Endometrium (tissue), 2 donors: ENCODE measurements at regions not wholly inside any gene's neighbourhood (a gene's known extent, or its start where the extent isn't known, plus 50 kb on each side); places are given as distances from the start of the nearest gene placed in this dataset.
A peak's percentile ranks its signal among the peaks of the same experiment; 100 is the strongest.

Experiments
- FAIRE-seq: peaks from 2 replicates; lab custom pipeline; 2012; peaks lifted over from hg19 to GRCh38; lab: Jason Lieb, UNC
- donor health status: control.
- donor health status: control.

DNA sequence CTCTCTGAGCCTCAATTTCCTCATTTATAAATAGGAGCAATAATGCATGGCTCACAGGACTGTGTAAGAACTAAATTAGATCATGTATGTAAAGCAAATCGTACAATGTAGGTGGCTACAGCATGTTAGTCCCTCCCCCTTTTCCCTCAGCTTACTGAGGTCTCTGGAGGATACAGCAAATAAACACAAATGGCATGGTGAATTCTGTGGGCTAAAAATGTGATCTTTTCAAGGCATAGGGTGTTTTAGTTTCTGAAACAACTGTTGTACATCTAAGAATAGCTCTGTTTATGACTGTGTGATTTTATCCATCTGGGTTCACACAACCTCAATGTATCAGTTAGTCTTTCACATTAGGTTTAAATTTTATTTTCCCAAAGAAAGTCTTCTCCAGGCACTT, 121.2 kb upstream of the PLEKHG7 start:
- no peak for FAIRE-seq

DNA sequence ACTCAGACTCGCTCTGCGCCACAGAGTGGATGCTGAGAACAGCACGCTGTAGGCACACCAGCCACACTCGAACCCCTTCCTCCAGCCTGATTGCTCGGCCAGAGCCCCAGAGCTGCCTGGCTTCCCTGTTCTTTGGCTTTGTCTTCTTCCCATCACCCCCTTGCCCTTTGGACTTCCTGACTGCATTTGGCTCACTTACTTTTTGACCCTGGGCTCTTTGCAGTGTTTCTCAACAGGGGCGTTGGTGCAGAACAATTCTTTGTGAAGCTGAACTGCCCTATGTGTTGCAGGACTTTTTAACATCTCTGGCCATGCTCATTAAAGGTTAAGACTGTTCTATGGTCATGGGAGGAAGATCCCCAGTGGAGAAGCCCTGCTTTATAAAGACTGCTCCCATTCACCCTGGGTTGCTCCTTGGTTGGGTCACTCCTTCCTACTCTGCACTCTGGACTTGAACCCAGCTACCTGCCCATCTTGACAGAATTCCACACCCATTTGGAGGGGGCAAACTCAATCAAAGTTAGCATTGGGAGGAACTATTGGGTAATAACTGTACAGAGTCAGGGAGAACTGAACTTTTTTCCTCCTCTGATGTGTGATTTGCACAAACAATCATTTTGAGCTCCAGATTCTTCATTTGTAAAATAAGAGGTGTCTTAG, 127.7 kb upstream of the PLEKHG7 start:
- FAIRE-seq, result no peak

DNA sequence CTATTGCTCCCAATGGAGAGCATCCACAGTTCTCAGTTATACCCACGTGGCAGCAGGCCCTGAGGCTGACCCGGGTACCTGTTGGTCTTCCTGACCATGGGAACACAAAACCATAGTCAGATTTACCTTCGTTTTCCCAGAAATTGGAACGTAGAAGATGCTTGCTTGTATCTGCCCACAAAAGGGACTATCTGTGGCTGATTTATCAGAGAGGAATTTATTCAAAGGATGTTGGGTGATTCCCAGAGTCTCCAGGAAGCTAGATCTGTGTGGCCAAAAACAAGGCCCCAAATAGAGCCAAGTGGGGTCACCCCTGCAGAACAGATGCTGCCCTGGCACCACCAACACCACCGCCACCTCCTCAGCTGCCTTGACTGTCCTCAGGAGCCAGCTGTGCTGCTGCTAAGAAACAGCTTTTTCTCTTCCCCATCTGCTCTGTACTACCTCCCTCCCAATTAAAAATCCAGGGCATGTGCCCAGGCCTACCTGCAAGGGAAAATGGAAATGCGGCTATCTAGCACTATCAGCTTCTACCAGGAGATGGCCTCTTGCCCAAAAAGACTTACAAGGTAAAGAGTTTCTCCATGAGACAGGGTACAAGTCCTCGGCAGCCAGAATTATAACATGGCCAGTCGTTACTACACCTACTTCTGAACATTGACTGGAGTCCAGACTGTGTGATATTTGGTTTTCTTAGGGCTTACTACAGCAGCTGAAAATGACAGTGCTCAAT, 128.6 kb upstream of the PLEKHG7 start:
- no peak for FAIRE-seq

DNA sequence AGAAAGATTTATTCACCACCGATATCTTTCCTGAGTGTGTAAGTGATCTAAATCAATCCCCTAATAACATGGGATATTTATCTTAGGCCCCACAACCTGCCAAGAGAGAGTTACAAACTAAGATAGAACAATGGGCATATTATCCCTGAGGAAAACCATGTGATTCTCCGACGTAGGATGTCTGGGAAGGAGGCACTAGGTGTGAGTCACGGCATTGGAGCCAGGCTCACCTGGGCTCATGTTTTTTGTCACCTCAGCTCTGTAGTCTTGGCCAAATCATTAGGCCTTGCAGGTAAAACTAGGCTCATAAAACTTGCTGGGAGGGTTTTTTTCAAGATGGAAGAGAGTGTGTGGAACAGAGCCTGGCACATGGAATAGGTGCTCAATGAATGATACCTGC, 129.7 kb upstream of the PLEKHG7 start:
- FAIRE-seq, result no peak

DNA sequence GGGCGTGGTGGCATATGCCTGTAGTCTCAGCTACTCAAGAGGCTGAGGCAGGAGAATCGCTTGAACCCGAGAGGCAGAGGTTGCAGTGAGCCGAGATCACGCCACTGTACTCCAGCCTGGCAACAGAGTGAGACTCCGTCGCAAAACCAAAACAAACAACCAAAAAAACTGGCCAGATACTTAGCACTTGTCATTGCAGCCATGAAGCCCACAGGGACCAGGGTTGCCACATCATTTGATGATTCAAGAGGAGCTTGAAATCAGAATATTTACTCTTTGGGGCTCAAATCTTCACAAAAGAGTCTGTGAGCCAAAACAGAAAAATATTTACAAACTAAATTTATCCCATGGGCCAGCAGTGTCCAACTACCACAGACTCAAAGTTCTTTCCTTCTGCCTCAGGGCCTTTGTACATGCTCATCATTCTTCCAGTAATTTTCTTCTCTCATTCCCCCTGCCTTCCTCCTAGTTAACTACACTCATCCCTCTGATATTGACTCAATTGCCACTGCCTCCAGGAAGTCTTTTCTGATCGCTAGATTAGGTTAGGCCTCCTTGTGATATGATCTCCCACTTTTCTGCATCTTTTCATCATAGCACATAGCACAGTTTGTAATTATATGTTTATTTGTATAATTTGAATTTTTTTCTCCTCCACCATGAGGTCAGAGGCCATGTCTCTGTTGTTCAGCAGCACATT, 130.8 kb upstream of the PLEKHG7 start:
- no peak for FAIRE-seq

DNA sequence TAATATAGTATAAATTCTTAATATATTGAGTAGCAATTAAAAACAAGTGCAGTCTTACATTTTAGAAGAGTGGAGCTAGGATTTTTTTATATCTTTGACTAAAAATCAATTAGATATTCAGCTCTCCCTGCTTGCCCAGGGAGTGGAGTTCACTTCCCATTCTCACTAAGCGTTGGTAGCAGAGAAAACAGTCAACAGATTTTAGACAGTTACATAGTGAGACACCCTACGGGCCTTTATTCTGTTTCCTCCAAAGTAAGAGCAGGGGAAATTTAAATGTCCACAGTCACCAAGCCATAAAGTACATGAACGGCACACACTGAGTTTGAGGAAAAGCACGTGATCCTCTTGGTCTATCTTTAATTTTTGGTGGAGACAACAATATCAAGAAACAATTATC, 131.6 kb upstream of the PLEKHG7 start:
- FAIRE-seq, result no peak

DNA sequence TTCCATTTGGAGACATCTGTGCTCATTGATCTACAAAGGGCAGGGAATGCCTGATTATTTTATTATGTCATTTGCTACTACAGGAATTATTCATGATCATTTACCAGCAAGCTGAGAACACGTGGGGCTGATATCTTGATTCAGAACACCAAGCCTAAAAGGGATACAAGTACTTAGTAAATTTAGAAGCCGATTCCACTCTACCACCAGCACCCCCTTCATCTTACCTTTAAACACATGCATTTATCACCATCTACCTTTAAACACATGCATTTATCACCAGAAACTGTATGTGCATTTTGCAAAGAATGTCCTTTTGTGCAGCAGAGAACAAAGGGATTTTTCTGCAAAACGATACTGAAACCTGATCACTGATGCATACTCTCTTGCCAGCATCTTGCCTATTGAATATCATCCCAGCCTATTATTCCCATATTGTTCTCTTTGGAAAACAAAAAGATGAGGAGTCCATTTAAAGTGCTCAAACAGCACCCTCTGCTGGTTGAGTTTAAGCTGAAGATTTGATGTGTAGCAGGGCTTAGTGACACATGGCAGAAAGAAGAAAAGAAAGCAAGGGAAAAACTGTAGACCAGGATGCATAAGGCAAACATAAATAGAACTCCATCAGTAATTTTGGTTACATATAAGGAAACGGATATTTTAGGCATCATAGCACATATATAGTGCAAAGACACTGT, 132.6 kb upstream of the PLEKHG7 start:
- FAIRE-seq, result peak; percentile 82

DNA sequence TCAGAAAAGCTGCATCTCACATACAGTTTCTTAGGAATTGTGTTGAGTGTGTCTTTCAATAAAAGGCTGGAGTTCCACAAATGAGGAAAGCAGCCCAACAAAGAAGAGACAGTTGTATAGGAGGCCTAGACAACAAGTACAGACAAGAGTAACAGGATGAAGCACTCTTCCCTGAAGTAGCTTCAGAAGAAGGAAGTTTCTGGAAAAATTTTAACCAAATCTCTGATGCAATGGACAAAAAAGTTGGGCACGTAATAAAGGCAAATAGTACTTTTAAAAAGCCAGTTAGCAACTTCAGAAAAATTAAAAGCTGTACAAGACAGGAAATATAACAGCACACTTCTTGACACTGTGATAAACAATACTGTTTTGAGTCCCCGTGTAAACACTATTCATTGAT, 134.1 kb upstream of the PLEKHG7 start:
- FAIRE-seq, result no peak

DNA sequence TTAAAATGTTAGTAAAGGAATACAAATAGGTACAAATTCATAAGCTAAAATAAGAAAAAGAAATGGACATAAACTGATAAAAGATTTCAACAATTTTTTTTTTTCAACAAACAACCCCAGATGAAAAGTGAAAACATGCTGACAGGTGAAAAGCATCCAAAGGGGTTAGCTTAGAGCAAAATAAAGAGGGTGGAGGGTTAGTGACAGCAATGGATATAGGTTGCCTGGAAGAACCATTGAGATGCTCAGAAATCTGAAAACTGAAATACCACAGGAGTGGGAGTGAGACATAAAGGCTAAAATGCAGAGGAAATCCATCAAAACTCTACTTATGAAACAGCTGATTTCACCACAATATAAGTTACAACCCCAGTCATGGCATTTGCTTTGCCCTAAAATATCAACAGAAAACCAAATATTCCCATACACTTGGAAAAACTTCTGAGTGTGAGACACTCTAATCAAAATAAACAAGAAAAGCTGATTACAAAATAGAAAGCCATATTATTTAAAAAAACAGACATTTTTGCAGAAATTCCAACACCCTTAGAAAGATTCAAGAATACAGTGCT, 136.3 kb upstream of the PLEKHG7 start:
- no peak for FAIRE-seq

DNA sequence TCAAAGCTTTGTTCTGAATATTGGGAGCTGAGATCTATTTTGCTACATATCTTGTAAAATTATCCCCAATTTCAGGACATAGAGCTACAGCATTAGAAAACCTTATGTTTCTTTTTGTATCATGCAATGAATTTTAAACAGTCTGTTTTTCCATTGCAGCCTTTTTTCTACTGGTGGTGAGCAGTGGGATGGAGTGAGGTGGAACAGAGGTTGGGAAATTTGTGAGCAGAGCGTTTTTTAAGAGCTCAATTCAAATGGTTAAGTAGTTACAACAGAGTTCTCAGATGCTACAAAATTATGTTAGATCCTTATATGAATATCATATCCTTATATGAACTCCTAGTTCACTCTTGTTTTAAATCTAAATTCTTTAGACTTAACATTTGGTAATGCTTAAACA, 139.0 kb upstream of the PLEKHG7 start:
- no peak for FAIRE-seq

DNA sequence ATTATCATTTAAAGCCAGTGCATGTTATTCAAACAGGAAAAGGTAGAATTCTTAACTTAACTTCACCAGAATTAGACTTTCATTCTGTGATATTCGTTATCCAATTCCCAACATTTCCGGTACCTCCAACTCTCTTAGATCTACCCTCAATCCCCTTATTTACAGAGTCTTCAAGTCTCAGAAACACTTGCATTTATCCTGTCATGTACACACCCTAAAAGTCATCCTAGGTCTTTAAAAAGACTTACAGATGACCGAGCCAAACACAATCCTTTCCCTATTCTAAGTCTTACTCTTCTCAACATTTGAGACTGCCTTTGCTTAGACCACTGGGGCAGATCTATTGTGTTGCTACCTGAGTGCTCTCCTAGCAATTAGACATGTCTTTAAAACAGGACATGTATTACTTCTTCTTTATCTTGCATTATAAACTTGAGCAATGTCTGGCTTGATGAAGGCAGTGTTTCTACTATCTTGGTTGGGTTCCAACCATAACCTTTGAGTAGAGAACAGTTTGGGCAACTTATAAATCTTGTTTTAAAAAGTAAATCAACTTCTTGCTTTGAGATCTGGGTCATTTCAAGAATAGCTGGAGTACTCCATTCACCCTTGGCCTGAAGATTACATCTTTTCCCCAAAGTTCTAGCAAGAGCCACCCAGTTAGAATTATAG, 140.6 kb upstream of the PLEKHG7 start:
- no peak for FAIRE-seq

DNA sequence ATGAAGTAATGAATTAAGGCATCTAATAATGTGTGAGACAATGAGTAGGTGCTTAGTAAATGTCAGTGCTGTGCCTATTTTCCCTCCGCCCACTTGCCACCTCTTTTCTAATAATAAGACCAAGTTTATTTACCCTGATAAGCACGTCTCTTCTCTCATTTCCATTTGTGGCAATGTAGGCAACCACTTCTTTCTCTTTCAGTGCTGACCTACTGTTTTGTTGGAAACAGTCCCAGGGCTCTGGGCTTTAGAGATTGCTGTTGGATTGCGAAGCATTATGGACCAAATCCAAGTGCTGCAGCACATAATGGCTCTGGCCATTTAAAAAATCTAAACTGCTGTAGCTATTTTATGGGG, 141.3 kb upstream of the PLEKHG7 start:
- FAIRE-seq, result no peak

DNA sequence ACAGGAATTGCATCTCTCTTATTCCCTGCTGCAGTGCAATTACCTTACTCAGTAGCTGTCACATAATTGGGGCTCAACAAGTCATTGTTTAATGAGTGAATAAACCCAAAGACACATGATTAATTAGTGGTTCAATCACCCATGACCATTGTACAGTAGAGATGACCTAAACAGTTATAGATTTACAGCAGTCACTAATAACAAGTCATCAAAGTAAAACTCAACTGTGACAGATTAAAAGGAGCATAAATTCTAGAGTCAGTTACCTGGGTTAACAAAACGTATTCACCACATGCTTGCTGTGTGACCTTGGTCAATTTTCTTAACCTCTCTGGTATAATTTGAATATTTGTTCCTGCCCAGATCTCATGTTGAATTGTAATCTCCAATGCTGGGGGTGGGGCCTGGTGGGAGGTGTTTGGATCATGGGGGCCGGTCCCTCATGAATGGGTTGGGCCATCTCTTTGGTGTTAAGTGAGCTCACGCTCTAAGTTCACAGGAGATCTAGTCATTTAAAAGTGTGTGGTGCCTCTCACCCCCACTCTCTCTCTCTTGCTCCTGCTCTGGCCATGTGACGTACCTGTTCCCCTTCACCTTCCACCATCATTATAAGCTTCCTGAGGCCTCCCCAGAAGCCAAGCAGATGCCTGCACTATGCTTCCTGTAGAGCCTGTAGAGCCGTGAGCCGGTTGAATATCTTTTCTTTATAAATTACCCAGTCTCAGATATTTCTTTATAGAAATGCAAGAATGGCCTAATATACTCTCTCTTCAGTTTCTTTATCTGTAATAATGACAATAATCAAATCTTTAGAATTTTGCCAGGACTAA, 141.9 kb upstream of the PLEKHG7 start:
- FAIRE-seq, result no peak

DNA sequence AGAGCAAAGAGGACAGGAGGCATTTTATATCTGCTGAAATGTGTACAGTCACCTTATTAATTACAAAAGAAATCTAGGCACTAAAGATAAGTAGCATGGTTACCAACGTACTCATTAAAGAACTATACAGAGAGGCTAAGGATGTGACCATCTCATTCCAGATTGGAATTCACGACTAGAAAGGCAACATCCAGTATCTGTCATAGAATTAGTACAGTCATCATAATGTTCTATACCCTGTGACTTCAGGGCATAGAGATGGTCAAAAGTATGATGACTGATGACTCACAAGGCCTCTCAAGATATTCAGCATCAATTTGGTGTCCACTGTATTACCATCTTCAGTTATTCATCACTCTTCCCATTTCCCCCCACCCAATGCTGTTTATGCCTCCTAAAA, 144.0 kb upstream of the PLEKHG7 start:
- no peak for FAIRE-seq

DNA sequence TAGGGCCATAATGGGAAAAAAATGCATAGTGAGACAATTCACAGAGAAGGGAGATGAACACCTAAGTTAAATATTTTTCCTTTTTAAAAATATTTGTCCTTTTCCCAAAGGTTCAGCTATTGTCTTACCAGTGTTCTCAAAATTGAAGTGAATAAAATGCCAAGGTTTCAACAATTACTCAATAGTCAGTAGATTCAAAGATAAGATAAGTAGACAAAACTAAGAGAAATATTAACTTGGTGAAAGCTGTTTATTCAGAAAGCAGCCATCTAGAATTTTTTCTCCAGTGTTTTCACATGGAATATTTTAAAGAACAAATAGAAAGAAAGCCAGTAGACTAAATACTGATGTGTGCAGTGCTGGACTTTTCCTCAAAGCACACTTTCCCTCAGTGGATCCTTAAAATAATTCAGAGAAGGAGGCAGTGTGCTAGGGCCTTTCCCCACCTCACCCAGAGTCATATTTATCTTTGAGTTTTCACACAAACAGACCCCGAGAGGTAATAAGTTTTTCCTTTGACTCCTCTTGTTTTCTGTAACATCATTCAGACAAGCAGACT, 144.5 kb upstream of the PLEKHG7 start:
- no peak for FAIRE-seq

DNA sequence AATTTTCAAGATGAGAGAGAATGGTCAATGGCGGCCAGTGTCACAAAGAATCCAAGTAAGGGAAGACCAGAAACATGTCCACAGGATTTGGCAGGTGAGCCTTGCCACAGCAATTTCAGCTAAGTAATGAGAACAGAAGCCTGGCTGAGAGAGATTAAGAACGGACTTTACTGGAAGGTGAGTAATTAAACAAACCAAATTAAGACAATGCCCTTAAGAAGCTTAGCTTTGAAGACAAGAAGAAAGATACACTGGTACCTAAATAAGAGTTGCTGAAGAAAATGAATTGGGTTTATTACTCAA, 145.4 kb upstream of the PLEKHG7 start:
- FAIRE-seq, result no peak

DNA sequence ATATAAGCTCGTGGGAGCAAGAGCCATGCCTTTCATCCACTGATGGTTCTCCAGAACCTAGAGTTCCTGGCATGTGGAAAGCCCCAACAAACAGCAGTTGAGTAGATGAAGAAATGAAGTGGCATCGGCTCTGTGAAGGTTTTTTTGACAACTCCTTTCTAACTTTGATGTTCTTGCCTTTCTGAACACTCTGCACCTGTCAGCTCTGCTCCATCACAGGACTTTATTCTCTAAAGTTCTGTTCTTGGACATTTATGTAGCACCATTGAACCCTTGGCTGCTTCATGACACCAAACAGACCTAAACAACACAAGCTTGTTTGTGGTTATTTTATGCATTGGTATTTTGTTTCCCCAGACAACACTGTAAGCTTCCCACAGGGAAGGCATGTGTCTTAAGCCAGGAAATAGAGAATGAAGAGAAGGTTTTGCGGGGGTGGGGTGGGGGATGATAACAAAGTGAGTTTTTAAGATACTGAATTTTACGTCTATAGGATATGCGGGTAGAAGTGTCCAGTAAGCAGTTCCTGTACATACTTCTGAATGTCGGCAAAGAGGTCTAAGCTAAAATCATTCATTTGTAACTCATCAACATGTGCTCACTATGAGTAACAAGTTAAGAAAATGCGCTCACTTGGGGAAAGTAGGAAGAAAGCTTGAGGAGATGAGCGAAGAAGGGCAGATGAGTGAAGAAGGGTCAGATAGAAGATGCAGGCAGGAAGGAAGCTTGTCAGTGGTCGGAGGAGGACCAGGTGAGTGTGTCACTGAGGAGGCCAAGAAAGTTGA, 146.0 kb upstream of the PLEKHG7 start:
- FAIRE-seq, result no peak

DNA sequence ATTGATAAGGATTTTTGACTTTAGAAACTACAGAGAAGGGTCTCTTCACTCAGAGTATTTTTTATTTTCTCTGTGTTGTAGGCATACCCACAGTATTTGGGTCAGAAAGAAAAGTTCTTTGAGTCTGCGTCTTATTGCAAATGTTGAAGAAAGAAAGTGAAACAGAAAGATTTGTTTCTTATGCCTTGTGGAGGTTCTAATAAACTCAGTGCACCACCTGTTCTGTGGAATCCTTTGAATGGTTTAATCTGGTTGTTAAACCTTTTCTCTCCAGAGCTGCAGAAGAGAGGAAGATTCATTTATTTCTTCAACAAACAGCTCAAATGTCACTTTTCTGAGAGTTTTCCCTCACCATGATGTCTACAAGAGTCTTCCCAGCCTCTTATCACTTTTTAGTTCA, 146.6 kb upstream of the PLEKHG7 start:
- FAIRE-seq, result no peak

DNA sequence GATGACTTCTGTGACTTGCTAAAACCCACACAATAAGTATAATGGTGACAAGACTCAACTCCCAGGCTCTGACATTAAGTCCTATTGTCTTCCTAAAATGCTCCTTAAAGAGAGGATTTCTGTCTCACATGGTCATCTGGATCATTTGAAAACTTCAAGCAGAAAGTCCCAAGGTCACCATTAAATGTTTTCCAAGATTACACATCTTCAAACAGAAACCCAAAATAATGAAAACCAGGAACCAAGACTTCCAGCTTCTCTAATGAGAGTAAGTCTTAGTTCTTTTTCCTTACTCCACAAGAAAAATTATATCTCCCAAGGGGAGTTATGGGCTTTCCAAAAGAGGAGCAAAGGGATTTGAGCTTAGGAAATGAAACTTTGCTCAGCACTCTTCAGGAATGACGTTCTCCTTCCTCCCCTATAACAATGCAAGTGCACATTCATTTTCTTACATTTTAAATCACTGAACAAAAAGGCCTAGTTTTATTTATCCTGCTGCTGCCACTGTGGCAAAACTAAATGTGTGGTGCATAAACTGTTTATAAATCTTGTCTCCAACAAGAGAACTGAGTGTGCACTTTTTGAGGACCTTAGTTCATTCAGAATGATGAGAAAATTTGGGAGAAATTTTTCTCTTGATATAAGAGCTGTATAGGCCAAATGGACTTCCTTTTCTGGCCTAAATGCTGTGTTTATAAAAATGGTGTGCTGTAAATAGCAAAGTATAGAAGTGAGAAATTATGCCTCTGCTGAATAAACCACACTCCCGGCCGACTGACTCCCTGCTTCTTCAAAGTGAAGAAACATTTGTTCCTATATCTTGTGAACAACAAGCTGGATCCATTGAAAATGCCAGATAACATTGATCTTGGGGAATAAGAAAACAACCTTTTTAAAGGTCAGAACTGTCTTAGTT, 148.4 kb upstream of the PLEKHG7 start:
- FAIRE-seq, result no peak
